ENCODE measurements at regions not wholly inside any gene's neighbourhood (a gene's known extent, or its start where the extent isn't known, plus 50 kb on each side); places are given as distances from the start of the nearest gene placed in this dataset.

GRCh38 chr2:128903637-128904036 is 585.0 kb upstream of the HS6ST1 start:
- DNase-seq (ENCODE audit: low read depth in 1 of 2, low spot score in 1 of 2) = no peak

- no peak for DNase-seq (ENCODE audit: low read depth in 1 of 2, low spot score in 1 of 2)
Observed at GRCh38 chr2:128911276-128911675, 592.6 kb upstream of the HS6ST1 start.

GRCh38 chr2:128914320-128914719 is 595.7 kb upstream of the HS6ST1 start:
- DNase-seq (ENCODE audit: low read depth in 1 of 2, low spot score in 1 of 2) = no peak

DNA sequence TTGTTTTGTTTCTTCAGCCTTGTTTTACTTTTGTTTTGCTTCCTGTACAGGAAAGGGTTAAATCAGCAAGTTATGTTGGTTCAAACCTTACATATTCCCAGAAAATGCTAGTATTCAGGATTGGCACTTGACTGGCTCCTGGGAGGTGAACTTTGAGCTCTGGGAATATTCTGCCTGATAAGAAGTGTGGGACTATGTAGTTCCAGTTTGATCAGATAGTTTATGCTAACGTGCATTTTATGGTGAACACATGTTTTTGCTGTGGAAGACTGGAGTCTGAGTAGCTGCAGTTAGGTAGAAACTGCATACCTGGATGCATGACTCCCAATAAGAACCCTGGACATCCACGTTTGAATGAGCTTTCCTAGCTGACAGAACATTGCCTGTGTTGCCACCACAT is 603.1 kb upstream of the HS6ST1 start:
- DNase-seq (ENCODE audit: low read depth in 1 of 2, low spot score in 1 of 2) = no peak

DNA sequence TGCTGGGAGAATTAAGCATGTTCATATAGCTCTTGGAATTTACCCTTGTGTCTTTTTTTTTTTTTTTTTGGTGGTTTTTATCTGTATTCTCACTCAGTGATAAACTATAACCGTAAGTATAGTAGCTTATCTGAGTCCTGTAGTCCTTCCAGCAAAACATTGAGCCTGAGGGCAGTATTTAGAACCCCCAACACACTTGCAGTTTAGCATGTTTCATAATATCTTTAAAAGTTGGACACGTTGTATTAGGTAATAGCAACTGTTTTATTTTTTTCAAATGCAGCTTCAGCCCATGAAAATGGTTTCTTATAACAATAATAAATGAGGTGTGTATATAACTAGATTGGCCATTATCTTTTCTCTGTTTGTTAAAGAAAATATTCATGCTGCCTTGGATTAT is 603.5 kb upstream of the HS6ST1 start:
- no peak for DNase-seq (ENCODE audit: low read depth in 1 of 2, low spot score in 1 of 2)

DNA sequence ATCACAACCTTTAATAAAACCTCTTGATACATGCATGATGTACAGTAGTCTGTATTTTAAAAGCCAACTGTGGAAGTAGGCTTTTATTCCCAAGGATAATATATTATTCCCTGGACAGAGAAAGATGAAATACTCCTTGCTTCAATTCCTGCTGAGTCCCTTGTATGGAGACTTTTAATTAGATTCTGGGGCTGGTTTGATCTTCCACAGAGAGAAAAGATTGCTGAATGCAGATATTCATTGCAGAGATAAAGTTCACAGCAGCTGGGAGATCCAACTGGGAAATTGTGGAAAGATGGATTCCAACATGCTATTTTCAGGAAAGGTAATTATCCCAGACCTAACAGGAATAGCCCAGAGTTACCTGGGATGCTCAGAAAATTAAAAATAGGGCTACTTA is 607.0 kb upstream of the HS6ST1 start:
- DNase-seq (ENCODE audit: low read depth in 1 of 2, low spot score in 1 of 2) = no peak

GRCh38 chr2:128930101-128930500 is 611.4 kb upstream of the HS6ST1 start:
- DNase-seq (ENCODE audit: low read depth in 1 of 2, low spot score in 1 of 2) = no peak

DNA sequence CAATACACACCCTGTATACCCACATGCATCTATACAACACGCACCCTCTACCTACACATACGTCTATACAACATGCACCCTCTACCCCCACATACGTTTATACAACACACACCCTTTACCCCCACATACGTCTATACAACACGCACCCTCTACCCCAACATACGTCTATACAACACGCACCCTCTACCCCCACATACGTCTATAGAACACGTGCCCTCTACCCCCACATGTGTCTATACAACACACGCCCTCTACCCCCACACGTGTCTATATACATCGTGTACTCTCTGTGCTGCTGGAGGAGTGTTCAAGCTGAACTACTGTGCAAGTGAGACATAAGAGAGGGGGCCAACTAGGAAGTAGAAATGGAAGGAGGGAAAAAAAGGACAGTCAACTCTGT is 621.7 kb upstream of the HS6ST1 start:
- no peak for DNase-seq (ENCODE audit: low read depth in 1 of 2, low spot score in 1 of 2)

- DNase-seq (ENCODE audit: low read depth in 1 of 2, low spot score in 1 of 2) = no peak
Observed at GRCh38 chr2:128941751-128942150, 623.1 kb upstream of the HS6ST1 start.

- DNase-seq (ENCODE audit: low read depth in 1 of 2, low spot score in 1 of 2) = no peak
Observed at GRCh38 chr2:128949360-128949759, 630.7 kb upstream of the HS6ST1 start.

- no peak for DNase-seq (ENCODE audit: low read depth in 1 of 2, low spot score in 1 of 2)
Observed at GRCh38 chr2:128950758-128951157, 632.1 kb upstream of the HS6ST1 start.

DNA sequence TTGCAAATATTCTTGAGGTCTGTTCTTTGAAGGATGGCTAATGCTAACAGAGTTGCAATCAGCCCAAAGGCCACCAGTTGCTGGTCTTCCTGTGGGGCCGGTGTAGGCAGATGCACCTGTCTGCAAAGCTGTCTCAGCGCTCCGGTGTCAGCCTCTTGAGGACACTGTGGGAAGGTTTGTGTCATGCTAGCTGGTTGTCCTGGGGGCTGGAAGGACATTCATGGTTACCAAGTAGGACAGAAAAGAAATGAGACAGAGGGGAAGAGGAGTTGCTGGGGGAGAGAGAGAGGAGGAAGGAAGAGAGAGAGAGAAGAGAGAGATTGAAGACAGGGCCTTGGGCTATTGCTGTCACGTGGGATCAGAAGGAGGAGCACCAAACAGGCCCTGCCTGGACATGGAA is 639.6 kb upstream of the HS6ST1 start:
- no peak for DNase-seq (ENCODE audit: low read depth in 1 of 2, low spot score in 1 of 2)

- DNase-seq (ENCODE audit: low read depth in 1 of 2, low spot score in 1 of 2) = no peak
Observed at GRCh38 chr2:128967646-128968045, 649.0 kb upstream of the HS6ST1 start.

DNA sequence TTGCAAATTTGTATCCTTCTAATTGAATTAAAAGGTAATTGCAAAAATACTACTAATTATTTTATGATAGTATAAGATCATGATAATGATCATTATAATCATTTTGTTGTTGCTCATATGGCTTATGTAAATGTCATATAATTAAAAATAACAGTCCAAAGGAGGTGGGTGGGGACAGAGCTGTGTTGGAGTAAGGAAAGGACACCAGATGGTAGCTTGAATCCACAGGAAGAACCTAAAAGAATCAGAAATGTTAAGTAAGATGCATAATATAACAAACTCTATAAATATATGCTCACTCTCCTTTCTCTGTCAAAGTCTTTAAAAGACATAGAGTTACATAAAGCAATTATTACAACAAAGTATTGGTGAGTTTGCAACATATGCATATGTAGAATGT is 650.7 kb upstream of the HS6ST1 start:
- no peak for DNase-seq (ENCODE audit: low read depth in 1 of 2, low spot score in 1 of 2)

- DNase-seq (ENCODE audit: low read depth in 1 of 2, low spot score in 1 of 2) = no peak
Observed at GRCh38 chr2:128970332-128971116, 651.9 kb upstream of the HS6ST1 start.

GRCh38 chr2:128973566-128973965 is 654.9 kb upstream of the HS6ST1 start:
- DNase-seq (ENCODE audit: low read depth in 1 of 2, low spot score in 1 of 2) = no peak

DNA sequence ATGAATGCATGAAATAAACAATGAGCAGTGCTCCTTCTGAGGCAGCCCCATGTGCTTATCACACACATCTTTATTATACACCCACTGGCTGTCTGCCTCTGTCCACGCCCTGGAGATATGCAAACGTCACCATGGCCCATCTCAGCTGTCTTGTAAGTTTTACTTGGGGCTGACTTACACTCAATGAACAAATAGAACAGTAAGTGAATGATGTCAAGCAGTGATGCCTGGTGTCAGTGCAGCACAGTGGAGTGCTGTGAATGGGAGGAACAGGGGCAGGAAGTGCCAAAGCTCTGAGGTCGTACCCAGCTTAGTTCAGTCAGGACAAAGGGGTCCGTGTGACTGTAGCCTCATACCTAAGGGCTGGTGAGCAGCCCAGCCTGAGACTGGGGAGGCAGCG is 659.5 kb upstream of the HS6ST1 start:
- no peak for DNase-seq (ENCODE audit: low read depth in 1 of 2, low spot score in 1 of 2)

DNA sequence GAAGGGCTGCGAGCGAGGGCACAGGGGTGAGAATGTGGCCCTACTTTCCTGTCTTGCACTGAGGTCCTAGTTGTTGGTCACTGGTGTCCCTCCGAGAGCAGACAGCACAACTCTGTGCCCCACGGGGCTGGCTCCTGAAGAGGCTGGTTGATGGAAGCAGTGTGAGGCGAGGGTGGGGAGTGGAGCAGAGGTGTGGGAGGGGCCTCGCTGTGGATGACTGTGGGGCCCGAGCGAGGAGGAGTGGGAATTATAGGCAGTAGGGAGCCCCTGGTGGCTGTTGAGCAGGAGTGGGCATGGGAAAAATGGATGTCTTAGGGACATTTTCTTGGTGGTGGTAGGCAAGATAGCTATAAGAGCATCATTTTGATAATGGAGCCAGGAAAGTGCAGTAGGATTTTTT is 660.5 kb upstream of the HS6ST1 start:
- no peak for DNase-seq (ENCODE audit: low read depth in 1 of 2, low spot score in 1 of 2)

GRCh38 chr2:128980475-128980874 is 661.8 kb upstream of the HS6ST1 start:
- no peak for DNase-seq (ENCODE audit: low read depth in 1 of 2, low spot score in 1 of 2)

GRCh38 chr2:128981353-128981752 is 662.7 kb upstream of the HS6ST1 start:
- DNase-seq (ENCODE audit: low read depth in 1 of 2, low spot score in 1 of 2) = no peak

DNA sequence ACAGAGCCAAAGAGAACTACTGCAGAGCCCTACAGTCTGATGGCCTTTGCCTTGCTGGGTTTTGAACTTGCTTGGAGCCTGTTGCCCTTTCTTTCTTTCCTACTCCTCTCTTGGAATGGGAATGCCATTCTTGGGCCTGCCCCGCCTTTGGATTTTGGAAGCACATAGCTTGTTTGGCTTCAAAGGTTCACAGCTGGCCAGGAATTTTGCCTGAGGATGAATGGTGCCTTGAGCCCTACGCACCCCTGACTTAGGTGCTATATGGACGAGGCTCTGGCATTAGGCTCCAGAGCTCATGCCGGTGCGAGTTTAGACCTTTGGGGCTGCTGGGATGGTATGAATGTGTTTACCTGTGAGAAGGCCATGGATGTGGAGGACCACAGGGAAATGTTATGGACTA is 663.3 kb upstream of the HS6ST1 start:
- no peak for DNase-seq (ENCODE audit: low read depth in 1 of 2, low spot score in 1 of 2)

GRCh38 chr2:128982670-128983069 is 664.0 kb upstream of the HS6ST1 start:
- no peak for DNase-seq (ENCODE audit: low read depth in 1 of 2, low spot score in 1 of 2)

- DNase-seq (ENCODE audit: low read depth in 1 of 2, low spot score in 1 of 2) = no peak
Observed at GRCh38 chr2:128983094-128983493, 664.4 kb upstream of the HS6ST1 start.
